ENCODE measurements at regions not wholly inside any gene's neighbourhood (a gene's known extent, or its start where the extent isn't known, plus 50 kb on each side); places are given as distances from the start of the nearest gene placed in this dataset.

GRCh38 chr2:55123851-55124269 is 73.6 kb upstream of the RTN4 start:
- TF ChIP-seq CTCF (IDR thresholded peaks at IDR 0.05) = no peak
- TF ChIP-seq ZFX (IDR thresholded peaks at IDR 0.05; ENCODE audit: borderline replicate concordance) = no peak

All from 22Rv1 (cell line).